GM12878 (cell line): ENCODE measurements at regions not wholly inside any gene's neighbourhood (a gene's known extent, or its start where the extent isn't known, plus 50 kb on each side); places are given as distances from the start of the nearest gene placed in this dataset.

Source experiments
- ATAC-seq: fragments of 200-7000 bp; cut with Tn5 transposase; 3 replicates; pipeline ENCODE4 v1.9.1; 2020; ENCODE audit warnings: mild to moderate bottlenecking, moderate library complexity
- BruUV-seq: library from RNA; stranded (reverse); fragments of 400-500 nt; replicated peaks from 2 replicates; lab custom pipeline; 2021; lab: Mats Ljungman, UMichigan
- CTCF ChIA-PET: fragments of 300-600 bp; sonication (Branson Sonifier 250); formaldehyde crosslinking; extraction: SDS; loops from one replicate; lab custom pipeline; 2021; ENCODE audit warnings: inconsistent platforms; lab: Yijun Ruan, JAX
- POLR2A ChIA-PET: fragments of 350-600 bp; formaldehyde crosslinking; extraction: SDS; loops from one replicate; lab custom pipeline; 2021; ENCODE audit warnings: inconsistent platforms; lab: Charles Lee
- RAD21 ChIA-PET: fragments of 300-600 bp; sonication (Branson Sonifier 250); formaldehyde crosslinking; loops from one replicate; lab custom pipeline; 2023; ENCODE audit warnings: antibody characterized with exemption; ENCODE audit not compliant: unreplicated experiment; lab: Charles Lee
- SMC1A ChIA-PET: fragments of 300-600 bp; sonication (Branson Sonifier 250); formaldehyde crosslinking; loops from one replicate; lab custom pipeline; 2023; ENCODE audit not compliant: unreplicated experiment, uncharacterized antibody; lab: Charles Lee
- DNase-seq: peaks from one replicate; pipeline ENCODE4 v3.0.0-alpha.2; 2011; ENCODE audit warnings: low read depth, low spot score
- FAIRE-seq: peaks from 3 replicates; lab custom pipeline; 2011; peaks lifted over from hg19 to GRCh38; lab: Jason Lieb, UNC
- H2AFZ ChIP-seq: 2 replicates; pipeline ENCODE4 v1.6.0; 2011; ENCODE audit warnings: low read depth, low read length, control low read depth; ENCODE audit not compliant: control insufficient read depth
- H3K27ac ChIP-seq: 2 replicates; pipeline ENCODE4 v1.5.1; 2011; ENCODE audit warnings: control low read depth; ENCODE audit not compliant: control insufficient read depth, insufficient read depth
- H3K27me3 ChIP-seq, 2 experiments: replicated peaks in 1 of 2; 2 replicates each; pipeline versions ENCODE4 v1.6.0 to v1.6.1; 2011; ENCODE audit warnings: low read length in 1 of 2; ENCODE audit not compliant: control insufficient read depth in 2 of 2, insufficient read depth in 2 of 2
- H3K36me3 ChIP-seq, 2 experiments: 2 replicates each; pipeline ENCODE4 v1.5.1; 2011; ENCODE audit warnings: low read length in 1 of 2; ENCODE audit not compliant: control insufficient read depth in 2 of 2, insufficient read depth in 2 of 2
- H3K4me1 ChIP-seq: 2 replicates; pipeline ENCODE4 v1.6.1; 2011; ENCODE audit warnings: mild to moderate bottlenecking, low read length, moderate library complexity, mixed read lengths; ENCODE audit not compliant: control insufficient read depth, insufficient read depth
- H3K4me2 ChIP-seq: 2 replicates; pipeline ENCODE4 v1.6.0; 2011; ENCODE audit warnings: control low read depth; ENCODE audit not compliant: control insufficient read depth, insufficient read depth
- H3K4me3 ChIP-seq: fragments of 200-600 bp; sonication (generic); 2 replicates; pipeline ENCODE4 v1.5.1; 2016
- H3K79me2 ChIP-seq: 2 replicates; pipeline ENCODE4 v1.6.0; 2011; ENCODE audit warnings: low read length; ENCODE audit not compliant: control insufficient read depth, insufficient read depth
- H3K9ac ChIP-seq: 2 replicates; pipeline ENCODE4 v1.8.0; 2011; ENCODE audit warnings: low read length, control low read depth, mixed read lengths; ENCODE audit not compliant: control insufficient read depth, insufficient read depth
- H3K9me3 ChIP-seq: replicated peaks from 3 replicates; pipeline ENCODE4 v1.5.1; 2011; ENCODE audit warnings: mild to moderate bottlenecking, low read length; ENCODE audit not compliant: control insufficient read depth, insufficient read depth
- H4K20me1 ChIP-seq: 2 replicates; pipeline ENCODE4 v1.6.0; 2011; ENCODE audit not compliant: control insufficient read depth, insufficient read depth
- CBFB ChIP-seq: IDR thresholded peaks from 2 replicates; pipeline ENCODE4 v1.6.1; 2016; ENCODE audit warnings: antibody characterized with exemption, low read depth
- E2F8 ChIP-seq: fragments of 450-650 bp; IDR thresholded peaks from 2 replicates; pipeline ENCODE4 v1.6.1; 2018; ENCODE audit warnings: mild to moderate bottlenecking, low read depth, moderate library complexity; ENCODE audit not compliant: partially characterized antibody
- KLF5 ChIP-seq: fragments of 450-650 bp; IDR thresholded peaks from 2 replicates; pipeline ENCODE4 v1.6.1; 2014; ENCODE audit warnings: mild to moderate bottlenecking; ENCODE audit not compliant: partially characterized antibody
- NR2C1 ChIP-seq: fragments of 450-650 bp; IDR thresholded peaks from 2 replicates; pipeline ENCODE4 v1.6.1; 2017; ENCODE audit warnings: antibody characterized with exemption, mild to moderate bottlenecking, moderate library complexity
- RELA ChIP-seq: fragments of 450-650 bp; IDR thresholded peaks from 2 replicates; pipeline ENCODE4 v1.8.0; 2014; ENCODE audit warnings: borderline replicate concordance; ENCODE audit not compliant: partially characterized antibody
- REST ChIP-seq: IDR thresholded peaks from 2 replicates; pipeline ENCODE4 v1.6.1; 2012; ENCODE audit warnings: mild to moderate bottlenecking, low read depth, low read length
- SUZ12 ChIP-seq: fragments of 200-600 bp; sonication (generic); IDR thresholded peaks from one replicate; pipeline ENCODE4 v1.6.1; 2018; ENCODE audit warnings: antibody characterized with exemption, mild to moderate bottlenecking; ENCODE audit not compliant: unreplicated experiment
- TARDBP ChIP-seq: IDR thresholded peaks from 2 replicates; pipeline ENCODE4 v1.6.1; 2016; ENCODE audit warnings: borderline replicate concordance
- WGBS: methylation state at CpG from one replicate; pipeline ENCODE4 v1.1.6; 2016; ENCODE audit warnings: low lambda C conversion rate; ENCODE audit not compliant: insufficient replicate concordance, insufficient coverage; ENCODE audit errors: missing lambda C conversion rate; 5-methylcytosine and 5-hydroxymethylcytosine counted together
- in situ Hi-C: fragments of 300-500 bp; cut with MboI; formaldehyde crosslinking; loops from 9 replicates; pipeline ENCODE4 v1.14.3; 2018; ENCODE audit warnings: mixed read lengths
- intact Hi-C: fragments of 100-400 bp; cut with micrococcal nuclease; formaldehyde crosslinking; loops from one replicate; pipeline ENCODE4 v1.14.2; 2022; ENCODE audit not compliant: unreplicated experiment

- Histone ChIP-seq H3K36me3 (no peaks in the 10 kb centered on the region), H4K20me1 (no peaks in the 10 kb centered on the region; the same call in 1 of the 2 replicates), H3K4me1 (no peaks in the 10 kb centered on the region), H3K27ac (no peak overlapping the region), H3K4me3 (no peak overlapping the region), H3K4me2 (no peak overlapping the region), H3K79me2 (no peaks in the 10 kb centered on the region), H2AFZ (no peak overlapping the region), H3K9ac (no peak overlapping the region), H3K9me3 (no peaks in the 10 kb centered on the region), H3K27me3 (no peaks in the 10 kb centered on the region)
- FAIRE-seq (no peak), ATAC-seq (no peak), DNase-seq (no peak)
- CTCF ChIA-PET: interaction anchor here (0.8 kb wide), 1 partner anchor 70 kb away, joined by 4 read pairs; no protein-coding TSS in a partner anchor
- 0% methylated on average over 1 of the region's 1 CpG for WGBS
- POLR2A ChIA-PET: no interaction called here
- no TSS peak for BruUV-seq
- RAD21 ChIA-PET: no interaction called here
- in situ Hi-C loops: no loop called here
- SMC1A ChIA-PET: no interaction called here
- intact Hi-C loops: no loop called here
- no peak for TF ChIP-seq CBFB
- no peak for TF ChIP-seq E2F8
- TF ChIP-seq NR2C1: no peak
- no peak for TF ChIP-seq RELA
- no peak for TF ChIP-seq REST
- TF ChIP-seq TARDBP: no peak
- no peak for TF ChIP-seq SUZ12
- TF ChIP-seq KLF5: no peak
These were observed 586.1 kb upstream of the GBE1 start for GRCh38 chr3:82347585-82347984.
